Kidney (tissue), 13 donors: ENCODE measurements at regions not wholly inside any gene's neighbourhood (a gene's known extent, or its start where the extent isn't known, plus 50 kb on each side); places are given as distances from the start of the nearest gene placed in this dataset.

ENCODE experiments used
- DNase-seq, 5 donors: peaks; one replicate each; pipeline ENCODE4 v3.0.0-alpha.2; 2013 to 2020
- FAIRE-seq: peaks from 2 replicates; lab custom pipeline; 2012; peaks lifted over from hg19 to GRCh38; lab: Jason Lieb, UNC
- H3K27ac ChIP-seq, 2 donors: one replicate each; pipeline ENCODE4 v1.7.0; 2013; ENCODE audit warnings: low read depth in 2 of 2, low read length in 2 of 2, inconsistent platforms in 1 of 2
- H3K27me3 ChIP-seq: one replicate; pipeline ENCODE4 v1.7.1; 2013; ENCODE audit warnings: low read length, inconsistent platforms; ENCODE audit not compliant: control insufficient read depth, insufficient read depth
- H3K36me3 ChIP-seq, 3 donors: one replicate each; pipeline versions ENCODE4 v1.7.0 to v1.7.1; 2013; ENCODE audit warnings: low read length in 3 of 3, control low read depth in 1 of 3, inconsistent platforms in 1 of 3; ENCODE audit not compliant: insufficient read depth in 3 of 3, control insufficient read depth in 2 of 3
- H3K4me1 ChIP-seq, 3 donors: one replicate each; pipeline versions ENCODE4 v1.7.0 to v1.7.1; 2013; ENCODE audit warnings: low read length in 3 of 3, inconsistent platforms in 1 of 3, low read depth in 1 of 3; ENCODE audit not compliant: control insufficient read depth in 2 of 3, insufficient read depth in 2 of 3
- H3K4me3 ChIP-seq, 3 donors: one replicate each; pipeline versions ENCODE4 v1.7.0 to v1.8.1; 2013; ENCODE audit warnings: low read length in 3 of 3, control low read depth in 1 of 3, inconsistent platforms in 1 of 3
- H3K9ac ChIP-seq, 3 donors: one replicate each; pipeline versions ENCODE4 v1.7.0 to v1.7.1; 2013; ENCODE audit warnings: low read length in 3 of 3, control low read depth in 1 of 3, inconsistent platforms in 1 of 3
- H3K9me3 ChIP-seq, 3 donors: one replicate each; pipeline versions ENCODE4 v1.7.0 to v1.7.1; 2013; ENCODE audit warnings: low read length in 3 of 3, control low read depth in 1 of 3, inconsistent platforms in 1 of 3; ENCODE audit not compliant: control insufficient read depth in 2 of 3, insufficient read depth in 1 of 3
- intact Hi-C: fragments of 100-400 bp; cut with DNase I; formaldehyde crosslinking; loops from one replicate; pipeline ENCODE4 v1.11.1; 2022
- TF ChIP-seq, protein P1 (sequence below): IDR thresholded peaks from 3 replicates; pipeline ENCODE4 v1.5.1; 2012; ENCODE audit warnings: mild to moderate bottlenecking, moderate library complexity, borderline replicate concordance; ENCODE audit not compliant: insufficient read depth; ENCODE audit errors: extremely low read depth
- donor health status: control.
- donor health status: control.
- donor health status: control.
- donor health status: control.
- donor health status: control.
- donor health status: DM: yes; HTN: yes; CAD: no.
- donor health status: Normal renal cell carcinoma (clear cell type).

DNA sequence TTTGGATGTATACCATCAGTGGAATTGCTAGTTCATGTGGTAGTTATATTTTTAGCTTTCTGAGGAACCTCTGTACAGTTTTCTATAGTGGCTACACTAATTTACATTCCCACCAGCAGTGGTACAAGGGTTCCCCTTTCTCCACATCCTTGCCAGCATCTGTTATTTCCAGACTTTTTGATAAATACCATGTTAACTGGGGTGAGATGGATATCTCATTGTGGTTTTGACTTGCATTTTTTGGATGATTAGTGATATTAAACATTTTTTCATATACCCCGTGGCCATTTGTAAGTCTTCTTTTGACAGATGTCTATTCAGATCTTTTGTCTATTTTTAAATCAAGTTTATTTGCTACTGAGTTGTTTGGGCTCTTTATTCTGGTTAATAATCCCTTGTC is 455.6 kb upstream of the RARB start:
- H3K9me3 ChIP-seq: no peaks in the 10 kb centered on the region
- TF ChIP-seq, protein P1, sequence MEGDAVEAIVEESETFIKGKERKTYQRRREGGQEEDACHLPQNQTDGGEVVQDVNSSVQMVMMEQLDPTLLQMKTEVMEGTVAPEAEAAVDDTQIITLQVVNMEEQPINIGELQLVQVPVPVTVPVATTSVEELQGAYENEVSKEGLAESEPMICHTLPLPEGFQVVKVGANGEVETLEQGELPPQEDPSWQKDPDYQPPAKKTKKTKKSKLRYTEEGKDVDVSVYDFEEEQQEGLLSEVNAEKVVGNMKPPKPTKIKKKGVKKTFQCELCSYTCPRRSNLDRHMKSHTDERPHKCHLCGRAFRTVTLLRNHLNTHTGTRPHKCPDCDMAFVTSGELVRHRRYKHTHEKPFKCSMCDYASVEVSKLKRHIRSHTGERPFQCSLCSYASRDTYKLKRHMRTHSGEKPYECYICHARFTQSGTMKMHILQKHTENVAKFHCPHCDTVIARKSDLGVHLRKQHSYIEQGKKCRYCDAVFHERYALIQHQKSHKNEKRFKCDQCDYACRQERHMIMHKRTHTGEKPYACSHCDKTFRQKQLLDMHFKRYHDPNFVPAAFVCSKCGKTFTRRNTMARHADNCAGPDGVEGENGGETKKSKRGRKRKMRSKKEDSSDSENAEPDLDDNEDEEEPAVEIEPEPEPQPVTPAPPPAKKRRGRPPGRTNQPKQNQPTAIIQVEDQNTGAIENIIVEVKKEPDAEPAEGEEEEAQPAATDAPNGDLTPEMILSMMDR: no peak
- H3K36me3 ChIP-seq: no peaks in the 10 kb centered on the region
- H3K9ac ChIP-seq: no peak overlapping the region
- intact Hi-C loops: no loop called here
- no peak for FAIRE-seq
- H3K27ac ChIP-seq: no peak overlapping the region
- no peaks in the 10 kb centered on the region for H3K27me3 ChIP-seq
- no peaks in the 10 kb centered on the region for H3K4me1 ChIP-seq
- no peak overlapping the region for H3K4me3 ChIP-seq
- DNase-seq: no peak

DNA sequence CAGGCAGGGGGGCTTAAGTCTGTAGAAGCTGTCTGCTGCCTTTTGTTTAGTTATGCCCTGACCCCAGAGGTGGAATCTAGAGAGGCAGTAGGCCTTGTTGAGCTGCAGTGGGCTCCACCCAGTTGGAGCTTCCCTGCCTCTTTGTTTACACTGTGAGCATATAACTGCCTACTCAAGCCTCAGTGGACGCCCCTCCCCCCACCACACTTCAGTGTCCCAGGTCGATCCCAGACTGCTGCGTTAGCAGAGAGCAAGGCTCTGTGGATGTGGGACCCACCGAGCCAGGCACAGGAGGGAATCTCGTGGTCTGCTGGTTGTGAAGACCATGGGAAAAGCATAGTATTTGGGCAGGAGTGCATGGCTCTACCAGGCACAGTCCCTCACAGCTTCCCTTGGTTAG is 446.8 kb upstream of the RARB start:
- H3K4me3 ChIP-seq: no peak overlapping the region
- no peaks in the 10 kb centered on the region for H3K9me3 ChIP-seq
- H3K9ac ChIP-seq: no peak overlapping the region
- no peaks in the 10 kb centered on the region for H3K27me3 ChIP-seq
- no peaks in the 10 kb centered on the region for H3K36me3 ChIP-seq
- TF ChIP-seq, protein P1: no peak
- DNase-seq: peak in 1 of 5 donors; percentile 35
- FAIRE-seq: no peak
- H3K27ac ChIP-seq: no peak overlapping the region
- intact Hi-C loops: no loop called here
- no peaks in the 10 kb centered on the region for H3K4me1 ChIP-seq

DNA sequence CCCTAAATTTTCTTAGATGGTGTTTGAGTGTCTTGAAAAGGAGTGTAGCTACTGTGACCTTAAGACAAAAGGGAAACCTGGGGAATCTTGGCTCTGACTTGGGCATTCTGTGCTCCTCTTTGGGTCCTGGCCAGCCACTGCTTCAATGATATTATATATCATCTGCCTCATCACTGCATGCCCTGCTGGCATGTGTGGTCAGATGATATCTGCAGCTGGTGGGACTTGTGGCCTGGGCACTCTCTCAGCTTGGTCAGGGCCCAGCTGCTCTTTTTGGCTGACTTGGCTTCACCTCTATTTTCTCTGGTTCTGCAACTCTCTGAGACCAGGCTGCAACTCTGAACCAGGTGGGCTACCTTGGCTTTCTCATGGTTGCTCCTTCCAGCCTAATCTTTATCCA is 446.1 kb upstream of the RARB start:
- no peaks in the 10 kb centered on the region for H3K27me3 ChIP-seq
- no peak overlapping the region for H3K27ac ChIP-seq

More for the DNA sequence above, 446.1 kb upstream of the RARB start:
- DNase-seq (no peak), FAIRE-seq (no peak)
- H3K9ac ChIP-seq: no peak overlapping the region
- H3K36me3 ChIP-seq: no peaks in the 10 kb centered on the region
- no peaks in the 10 kb centered on the region for H3K4me1 ChIP-seq
- TF ChIP-seq, protein P1: no peak
- intact Hi-C loops: no loop called here
- no peak overlapping the region for H3K4me3 ChIP-seq
- H3K9me3 ChIP-seq: no peaks in the 10 kb centered on the region
